Small intestine (tissue), 7 donors: ENCODE measurements at regions not wholly inside any gene's neighbourhood (a gene's known extent, or its start where the extent isn't known, plus 50 kb on each side); places are given as distances from the start of the nearest gene placed in this dataset.
A peak's percentile ranks its signal among the peaks of the same experiment; 100 is the strongest.

Experiments used
- DNase-seq, 2 donors: peaks; one replicate each; pipeline versions ENCODE4 v3.0.0 to v3.0.0-alpha.2; 2013
- FAIRE-seq: peaks from 2 replicates; lab custom pipeline; 2012; peaks lifted over from hg19 to GRCh38; lab: Jason Lieb, UNC
- H3K27ac ChIP-seq, 3 donors: one replicate each; pipeline ENCODE4 v1.5.1; 2013; ENCODE audit warnings: low read length in 2 of 3, mild to moderate bottlenecking in 2 of 3, control low read depth in 1 of 3, inconsistent platforms in 1 of 3, low read depth in 1 of 3, moderate library complexity in 1 of 3
- H3K27me3 ChIP-seq, 3 donors: one replicate each; pipeline ENCODE4 v1.6.1; 2013; ENCODE audit warnings: low read length in 3 of 3, inconsistent platforms in 1 of 3; ENCODE audit not compliant: control insufficient read depth in 3 of 3, insufficient read depth in 3 of 3
- H3K36me3 ChIP-seq, 3 donors: one replicate each; pipeline ENCODE4 v1.6.1; 2013; ENCODE audit warnings: low read length in 3 of 3, inconsistent platforms in 1 of 3, low read depth in 1 of 3, mild to moderate bottlenecking in 1 of 3, moderate library complexity in 1 of 3; ENCODE audit not compliant: control insufficient read depth in 3 of 3, insufficient read depth in 2 of 3
- H3K4me1 ChIP-seq, 3 donors: one replicate each; pipeline ENCODE4 v1.6.1; 2013; ENCODE audit warnings: low read length in 2 of 3, inconsistent platforms in 1 of 3, low read depth in 1 of 3, mild to moderate bottlenecking in 1 of 3, moderate library complexity in 1 of 3; ENCODE audit not compliant: control insufficient read depth in 3 of 3, insufficient read depth in 2 of 3
- H3K4me3 ChIP-seq, 3 donors: one replicate each; pipeline ENCODE4 v1.5.1; 2013; ENCODE audit warnings: low read length in 3 of 3, control low read depth in 1 of 3, inconsistent platforms in 1 of 3, low read depth in 1 of 3, mild to moderate bottlenecking in 1 of 3, moderate library complexity in 1 of 3
- H3K9me3 ChIP-seq, 2 donors: one replicate each; pipeline ENCODE4 v1.6.1; 2013; ENCODE audit warnings: low read depth in 1 of 2, low read length in 1 of 2; ENCODE audit not compliant: control insufficient read depth in 2 of 2, insufficient read depth in 1 of 2
- WGBS, 3 donors: extraction: QIAGEN DNeasy Blood & Tissue Kit; methylation state at CpG; one replicate each; pipeline ENCODE4 v1.1.7; 2013; 5-methylcytosine and 5-hydroxymethylcytosine counted together
- donor health status: healthy with polysubstance abuse.
- donor health status: control.
- donor health status: control.
- donor health status: Bipolar disorder and iron deficiency.
- donor health status: healthy.

DNA sequence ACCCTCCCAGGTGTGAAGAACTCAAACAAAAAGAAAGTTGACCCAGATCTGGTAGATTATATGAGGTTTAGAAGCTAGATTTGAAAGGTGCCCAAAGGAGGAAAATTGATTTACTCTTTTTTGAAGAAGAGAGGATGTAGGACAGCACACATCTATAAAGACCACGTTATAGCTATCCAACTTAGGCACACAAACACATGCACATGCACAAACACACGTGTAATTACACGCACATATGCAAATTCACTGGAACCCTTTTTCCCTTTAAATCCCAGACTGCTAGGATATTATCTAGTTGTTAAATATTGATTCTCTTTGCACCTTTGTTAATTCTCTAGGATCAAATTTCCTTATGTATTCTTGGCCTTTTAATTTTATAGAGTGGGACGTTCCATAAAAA lies 272.8 kb upstream of the TBX18 start:
- H3K27ac ChIP-seq = no peak overlapping the region
- WGBS, 3 donors = 66 to 72% (median 67%) methylated on average over 4 of the region's 4 CpGs
- FAIRE-seq = no peak
- no peak overlapping the region for H3K4me3 ChIP-seq
- DNase-seq = no peak
- H3K27me3 ChIP-seq = no peaks in the 10 kb centered on the region
- no peaks in the 10 kb centered on the region for H3K36me3 ChIP-seq
- H3K9me3 ChIP-seq = peaks cover 0 to 17% of the 10 kb centered on the region in 2 donors
- H3K4me1 ChIP-seq = no peaks in the 10 kb centered on the region

DNA sequence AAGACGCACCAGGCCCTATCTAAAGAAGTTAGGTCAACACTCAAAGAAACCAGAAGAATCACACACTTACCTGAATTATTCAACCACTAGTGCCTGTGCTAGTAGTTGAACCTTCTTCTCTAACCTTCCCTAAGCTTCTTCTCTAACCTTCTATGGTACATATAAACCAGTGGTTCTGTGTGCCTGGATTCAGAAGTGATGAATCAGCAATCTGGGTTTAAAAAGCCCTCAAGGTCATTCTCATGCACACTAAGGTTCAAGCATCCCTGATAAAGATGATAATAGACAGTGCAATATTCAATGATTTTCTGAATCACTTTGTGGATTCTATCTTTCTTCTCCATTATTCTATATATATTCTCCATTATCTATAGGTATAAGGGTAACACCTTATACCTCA lies 271.4 kb upstream of the TBX18 start:
- Histone ChIP-seq H3K4me3 (no peak overlapping the region), H3K9me3 (peaks cover 0 to 20% of the 10 kb centered on the region in 2 donors), H3K4me1 (no peaks in the 10 kb centered on the region), H3K27ac (no peak overlapping the region), H3K36me3 (no peaks in the 10 kb centered on the region), H3K27me3 (no peaks in the 10 kb centered on the region)
- no peak for FAIRE-seq
- DNase-seq = no peak
- WGBS, 3 donors = 88 to 90% (median 90%) methylated on average over 1 of the region's 1 CpG

DNA sequence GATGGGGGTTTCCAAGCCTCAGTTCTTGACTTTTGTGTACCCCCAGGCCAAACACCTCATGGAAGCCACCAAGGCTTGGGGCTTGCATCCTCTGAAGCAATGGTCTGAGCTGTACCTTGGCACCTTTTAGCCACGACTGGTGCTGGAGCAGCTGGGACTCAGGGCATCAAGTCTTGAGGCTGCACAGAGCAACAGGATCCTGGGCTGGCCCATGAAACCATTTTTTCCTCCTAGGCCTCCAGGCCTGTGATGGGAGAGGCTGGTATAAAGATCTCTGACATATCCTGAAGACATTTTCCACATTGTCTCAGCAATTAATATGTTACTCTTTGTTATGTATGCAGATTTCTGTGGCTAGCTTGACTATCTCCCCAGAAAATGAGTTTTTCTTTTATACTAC lies 269.1 kb upstream of the TBX18 start:
- 6 to 40% (median 8%) methylated on average over 1 of the region's 1 CpG for WGBS, 3 donors
- Histone ChIP-seq H3K4me1 (no peaks in the 10 kb centered on the region), H3K27ac (no peak overlapping the region), H3K4me3 (no peak overlapping the region), H3K27me3 (no peaks in the 10 kb centered on the region), H3K9me3 (peaks cover 0 to 20% of the 10 kb centered on the region in 2 donors), H3K36me3 (no peaks in the 10 kb centered on the region)
- FAIRE-seq = no peak
- DNase-seq = no peak

DNA sequence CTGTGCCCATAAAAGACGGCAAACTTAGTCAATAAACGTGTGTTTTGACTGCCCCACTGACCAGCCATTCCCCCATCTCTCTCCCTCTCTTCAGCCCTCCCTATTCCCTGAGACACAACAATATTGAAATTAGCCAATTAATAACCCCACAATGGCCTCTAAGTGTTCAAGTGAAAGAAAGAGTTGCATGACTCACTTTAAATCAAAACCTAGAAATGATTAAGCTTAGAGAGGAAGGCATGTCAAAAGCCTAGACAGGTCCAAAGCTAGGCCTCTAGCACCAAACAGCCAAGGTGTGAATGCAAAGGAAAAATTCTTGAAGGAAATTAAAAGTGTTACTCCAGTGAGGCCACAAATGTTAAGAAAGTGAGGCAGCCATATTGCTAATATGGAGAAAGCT lies 261.6 kb upstream of the TBX18 start:
- Histone ChIP-seq H3K9me3 (no peaks in the 10 kb centered on the region), H3K4me3 (no peak overlapping the region), H3K27ac (no peak overlapping the region), H3K4me1 (no peaks in the 10 kb centered on the region), H3K27me3 (no peaks in the 10 kb centered on the region), H3K36me3 (no peaks in the 10 kb centered on the region)
- FAIRE-seq = no peak
- 62 to 80% (median 62%) methylated on average over 2 of the region's 2 CpGs for WGBS, 3 donors
- DNase-seq = no peak

DNA sequence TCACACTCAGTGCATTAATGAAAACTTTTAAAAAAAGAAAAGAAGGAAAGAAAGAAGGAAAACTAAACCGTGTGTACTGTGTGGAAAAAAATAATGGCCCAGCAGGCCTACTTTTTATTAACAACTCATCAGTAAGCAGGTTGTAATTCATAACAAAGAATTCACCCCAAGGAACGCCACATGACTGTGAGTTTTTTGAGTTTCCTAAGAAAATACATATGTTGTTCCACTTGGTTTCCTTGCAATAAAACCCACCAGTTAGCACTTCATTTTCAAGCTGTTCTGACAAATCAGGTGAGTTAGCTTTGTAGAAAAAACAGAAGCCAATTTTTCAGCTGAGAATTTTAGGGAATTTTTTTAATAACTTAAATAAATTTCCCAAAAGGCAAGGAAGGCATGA lies 259.3 kb upstream of the TBX18 start:
- WGBS, 3 donors = 45 to 54% (median 54%) methylated on average over 2 of the region's 2 CpGs
- H3K4me3 ChIP-seq = no peak overlapping the region

DNA sequence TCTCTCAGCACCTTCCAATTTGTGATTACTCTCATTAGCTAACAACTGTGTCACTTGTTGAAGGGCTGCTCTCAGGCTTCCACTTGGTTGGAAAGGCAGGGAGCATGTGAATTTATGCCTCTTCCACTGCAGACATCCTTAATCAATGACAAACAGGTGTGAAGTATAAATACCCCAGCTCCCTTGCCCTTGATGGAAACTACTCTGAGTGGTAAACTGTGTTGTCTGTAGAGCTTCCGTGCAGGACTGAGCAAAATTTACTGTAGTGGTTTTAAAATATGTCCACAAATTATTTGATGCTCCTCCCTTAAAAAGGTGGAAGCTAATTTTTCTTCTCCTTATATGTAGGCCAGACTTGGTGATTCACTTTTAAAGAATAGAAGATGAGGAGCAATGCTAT lies 253.0 kb upstream of the TBX18 start:
- no peaks in the 10 kb centered on the region for H3K27me3 ChIP-seq
- H3K36me3 ChIP-seq = no peaks in the 10 kb centered on the region
- H3K4me3 ChIP-seq = no peak overlapping the region
- DNase-seq (no peak), FAIRE-seq (no peak)
- H3K4me1 ChIP-seq = no peaks in the 10 kb centered on the region
- H3K9me3 ChIP-seq = no peaks in the 10 kb centered on the region
- H3K27ac ChIP-seq = no peak overlapping the region
- 82 to 90% (median 90%) methylated on average over 1 of the region's 1 CpG for WGBS, 3 donors

More for the DNA sequence above, 259.3 kb upstream of the TBX18 start:
- Histone ChIP-seq H3K9me3 (no peaks in the 10 kb centered on the region), H3K36me3 (no peaks in the 10 kb centered on the region), H3K27ac (no peak overlapping the region), H3K27me3 (no peaks in the 10 kb centered on the region), H3K4me1 (no peaks in the 10 kb centered on the region)
- FAIRE-seq (no peak), DNase-seq (no peak)

DNA sequence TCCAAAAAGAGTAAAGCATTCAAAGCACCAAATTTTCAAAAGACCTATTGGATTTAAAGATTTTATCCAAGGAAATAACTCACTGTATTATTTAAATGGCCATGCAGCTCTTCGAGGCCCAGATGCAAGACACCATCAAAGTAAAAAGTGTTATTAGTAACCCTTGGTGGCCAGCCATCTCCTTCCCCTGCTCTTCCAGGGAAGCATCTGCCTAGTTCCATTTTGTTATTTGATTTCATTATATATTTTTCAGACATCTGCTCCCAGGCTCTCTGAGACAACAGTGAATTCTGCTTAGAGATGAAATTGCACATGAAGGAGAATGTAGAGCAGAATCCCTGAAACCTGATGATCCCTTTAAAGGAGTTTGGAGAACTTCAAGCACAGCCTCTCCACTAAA lies 252.3 kb upstream of the TBX18 start:
- H3K36me3 ChIP-seq = no peaks in the 10 kb centered on the region
- WGBS, 3 donors = 68 to 79% (median 73%) methylated on average over 1 of the region's 1 CpG
- no peak for DNase-seq
- FAIRE-seq = no peak
- H3K4me1 ChIP-seq = no peaks in the 10 kb centered on the region
- H3K4me3 ChIP-seq = no peak overlapping the region
- no peaks in the 10 kb centered on the region for H3K9me3 ChIP-seq
- H3K27me3 ChIP-seq = no peaks in the 10 kb centered on the region
- no peak overlapping the region for H3K27ac ChIP-seq

DNA sequence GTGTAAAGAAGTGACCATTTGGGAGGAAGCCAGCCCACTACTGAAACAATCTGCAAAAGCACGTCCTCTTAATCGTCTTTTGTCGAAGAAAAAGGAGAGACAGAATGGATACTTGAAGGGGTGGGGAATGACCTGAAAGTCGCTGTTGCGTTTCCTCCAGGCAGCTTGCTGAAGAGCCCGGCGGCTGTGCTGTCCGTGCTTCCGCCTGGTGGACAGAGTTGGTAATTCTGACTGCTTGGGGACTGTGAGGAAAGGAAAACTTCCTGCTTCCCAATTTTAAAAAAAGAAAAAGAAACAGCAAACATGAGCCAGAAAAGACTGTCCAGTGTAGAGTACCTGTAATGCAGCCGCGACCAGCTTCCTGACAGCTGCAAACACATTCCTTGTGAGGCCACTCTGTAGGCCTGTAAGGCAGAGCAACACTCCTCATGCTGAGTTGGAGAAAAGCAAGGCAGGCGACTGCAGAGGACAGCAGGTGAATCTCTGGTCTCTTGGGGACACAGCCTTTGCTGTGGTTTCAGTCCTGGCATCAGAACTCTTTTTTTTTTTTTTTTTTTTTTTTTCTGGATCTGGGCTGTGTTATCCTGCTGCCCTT lies 251.1 kb upstream of the TBX18 start:
- H3K9me3 ChIP-seq = no peaks in the 10 kb centered on the region
- H3K27ac ChIP-seq = no peak overlapping the region
- no peak overlapping the region for H3K4me3 ChIP-seq
- 13 to 14% (median 13%) methylated on average over 12 of the region's 12 CpGs for WGBS, 3 donors
- peak; percentile 25 to 51 for DNase-seq
- H3K4me1 ChIP-seq = no peaks in the 10 kb centered on the region
- H3K27me3 ChIP-seq = no peaks in the 10 kb centered on the region
- no peak for FAIRE-seq
- no peaks in the 10 kb centered on the region for H3K36me3 ChIP-seq

DNA sequence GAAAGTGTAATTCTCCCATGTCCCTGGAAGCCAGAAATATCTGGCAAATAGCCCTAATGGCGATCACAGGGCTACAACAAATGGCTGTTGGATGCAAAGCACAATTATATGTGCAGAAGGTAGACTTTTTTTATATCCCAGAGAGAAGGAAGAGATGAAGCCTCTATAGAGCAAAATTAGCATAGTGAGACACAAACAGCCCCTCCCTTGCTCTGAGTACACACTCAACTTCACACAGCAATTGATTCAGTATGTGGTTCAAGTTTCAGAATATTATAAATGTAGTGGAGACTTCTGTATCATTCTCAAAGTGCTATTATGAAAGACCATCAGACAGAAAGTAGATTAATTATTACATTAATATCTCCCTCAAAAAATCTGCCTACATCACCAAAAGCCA lies 246.5 kb upstream of the TBX18 start:
- H3K36me3 ChIP-seq = no peaks in the 10 kb centered on the region
- no peak for DNase-seq
- no peak for FAIRE-seq
- H3K9me3 ChIP-seq = no peaks in the 10 kb centered on the region
- no peak overlapping the region for H3K27ac ChIP-seq
- no peaks in the 10 kb centered on the region for H3K4me1 ChIP-seq
- WGBS, 3 donors = 26 to 68% (median 48%) methylated on average over 1 of the region's 1 CpG
- H3K27me3 ChIP-seq = no peaks in the 10 kb centered on the region
- H3K4me3 ChIP-seq = no peak overlapping the region
